ENCODE measurements at regions not wholly inside any gene's neighbourhood (a gene's known extent, or its start where the extent isn't known, plus 50 kb on each side); places are given as distances from the start of the nearest gene placed in this dataset.
A peak's percentile ranks its signal among the peaks of the same experiment; 100 is the strongest.

DNA sequence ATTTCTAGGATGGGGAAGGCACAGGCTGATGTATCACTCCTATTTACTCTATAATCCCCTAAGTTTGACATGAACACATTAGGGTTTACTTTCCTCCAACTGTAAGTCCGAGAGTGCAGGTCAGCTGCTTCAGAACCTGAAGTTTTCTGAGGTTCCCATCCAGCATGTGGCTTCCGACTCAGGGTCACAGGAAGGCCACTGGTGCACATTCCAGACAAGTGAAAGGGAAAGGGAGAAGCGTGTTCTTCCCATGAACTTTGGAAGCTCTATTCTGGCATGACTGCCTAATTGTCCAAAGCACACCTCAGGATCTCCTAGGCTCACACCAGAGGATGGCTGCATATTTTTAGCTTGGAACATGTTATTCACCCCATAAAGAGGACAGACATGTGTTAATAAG, 602.6 kb downstream of the SEMA5A start:
- DNase-seq: no peak

DNA sequence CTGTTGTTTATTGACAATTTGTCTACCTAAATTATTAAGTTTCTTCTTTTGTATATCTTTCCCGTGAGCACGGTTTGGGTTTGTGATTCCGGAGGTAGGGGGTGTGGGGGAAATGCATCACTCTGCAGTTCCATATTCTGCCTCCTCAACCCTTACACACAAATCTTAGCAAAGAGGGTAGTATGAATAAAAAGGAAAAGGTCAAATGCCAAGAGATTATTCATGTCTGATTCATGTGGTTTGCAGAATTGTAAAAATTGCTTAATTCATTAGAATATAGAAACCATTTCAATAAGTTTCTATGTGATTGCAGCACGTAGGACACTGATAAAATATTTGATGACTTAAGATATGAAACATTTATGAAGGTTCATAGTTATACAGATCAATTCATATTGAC, 601.9 kb downstream of the SEMA5A start:
- DNase-seq: no peak

DNA sequence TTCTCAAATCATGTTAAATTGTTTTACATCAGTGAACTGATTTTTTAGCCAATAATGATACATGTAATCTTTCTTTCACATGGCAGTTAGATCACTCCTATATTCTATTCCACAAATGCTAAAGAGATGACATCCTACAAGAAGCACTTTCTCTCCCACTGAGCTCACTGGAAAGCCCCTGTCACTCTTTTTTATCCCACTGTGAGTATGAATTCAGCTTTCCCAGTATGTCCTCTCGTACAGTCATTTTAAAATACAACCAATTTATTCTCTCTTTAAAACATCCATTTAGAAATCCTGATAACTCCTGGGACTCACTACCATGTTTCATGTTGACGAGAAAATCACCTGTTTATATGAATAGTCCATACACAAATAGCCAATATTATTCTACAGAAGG, 599.9 kb downstream of the SEMA5A start:
- DNase-seq: no peak

DNA sequence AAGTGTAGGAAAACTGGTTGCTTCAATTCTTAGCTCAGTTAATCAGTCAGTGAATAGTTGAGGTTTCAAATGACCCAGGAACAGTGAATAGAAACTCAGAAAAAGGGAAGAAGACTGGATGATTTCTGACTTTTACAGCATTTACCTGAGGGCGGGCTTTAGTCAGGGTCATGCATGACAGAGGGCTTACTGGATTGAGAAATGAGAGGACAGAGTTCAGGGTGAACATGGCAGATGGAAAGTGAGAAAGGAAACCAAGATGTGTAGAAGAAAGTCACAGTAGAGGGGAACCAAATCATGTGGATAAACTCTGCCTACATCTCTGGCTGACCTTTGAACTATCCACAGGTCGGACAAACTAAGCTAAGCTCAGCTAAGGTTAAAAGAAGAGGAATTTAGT, 596.0 kb downstream of the SEMA5A start:
- DNase-seq: no peak

DNA sequence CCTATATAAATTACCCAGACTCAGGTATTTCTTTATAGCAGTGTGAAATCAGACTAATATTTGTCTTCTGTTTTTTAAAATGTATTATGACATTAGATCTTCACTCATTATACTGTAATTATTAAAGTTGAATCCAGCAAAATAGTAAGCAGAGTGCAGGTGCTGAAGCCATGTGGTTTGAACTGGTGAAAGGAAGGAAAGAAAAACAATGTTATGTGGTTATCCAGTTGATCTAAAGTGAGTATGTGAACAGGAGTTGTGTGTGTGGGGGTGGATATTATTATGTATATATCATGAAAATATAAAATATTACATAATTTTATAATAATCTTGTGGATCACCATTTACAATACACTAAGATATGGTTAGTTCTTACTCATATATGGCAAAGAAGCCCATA, 593.7 kb downstream of the SEMA5A start:
- no peak for DNase-seq

DNA sequence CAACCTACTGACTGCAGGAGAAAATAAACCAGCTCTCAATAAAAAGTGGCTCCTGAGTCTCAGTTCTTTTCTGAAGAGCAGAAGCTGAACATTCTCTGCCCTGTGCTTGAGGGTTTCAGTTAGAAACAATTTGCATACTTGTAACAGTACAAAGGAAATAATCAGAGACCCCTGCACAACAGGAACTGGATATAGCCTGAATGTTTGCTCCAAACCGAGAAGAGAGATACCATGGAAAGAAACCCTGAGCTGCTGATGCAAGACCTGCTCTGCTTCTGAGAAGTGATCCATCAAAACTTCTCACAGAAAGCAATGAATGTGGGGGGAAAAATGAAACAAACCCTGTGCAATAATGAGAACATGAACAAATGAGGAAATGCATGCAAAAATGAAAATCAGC, 592.9 kb downstream of the SEMA5A start:
- no peak for DNase-seq

- DNase-seq: no peak
Observed at GRCh38 chr5:8953911-8954438, 591.9 kb downstream of the SEMA5A start.

GRCh38 chr5:8954801-8955200, 591.1 kb downstream of the SEMA5A start:
- peak; percentile 2 to 33 for DNase-seq

DNA sequence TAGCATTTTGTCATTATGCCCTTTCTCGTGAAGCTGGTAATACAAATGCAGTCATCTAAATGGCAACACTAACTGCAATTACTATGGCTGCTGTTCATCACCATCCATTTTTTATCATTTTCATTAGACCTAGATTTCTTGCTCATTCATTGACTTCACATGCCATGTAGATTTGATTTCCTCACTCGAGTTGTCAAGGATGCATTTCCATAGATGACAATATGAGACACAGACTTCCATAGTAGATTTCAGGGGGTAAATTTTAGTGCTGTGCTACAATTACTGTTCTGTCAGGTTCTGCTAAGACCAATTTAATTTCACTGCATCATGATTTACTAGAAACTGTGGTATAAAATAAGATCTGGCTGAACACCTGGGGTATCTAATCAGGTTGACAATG, 589.2 kb downstream of the SEMA5A start:
- DNase-seq: no peak

- no peak for DNase-seq
Observed at GRCh38 chr5:8958602-8959001, 587.3 kb downstream of the SEMA5A start.

GRCh38 chr5:8961219-8961618, 584.7 kb downstream of the SEMA5A start:
- DNase-seq: no peak

DNA sequence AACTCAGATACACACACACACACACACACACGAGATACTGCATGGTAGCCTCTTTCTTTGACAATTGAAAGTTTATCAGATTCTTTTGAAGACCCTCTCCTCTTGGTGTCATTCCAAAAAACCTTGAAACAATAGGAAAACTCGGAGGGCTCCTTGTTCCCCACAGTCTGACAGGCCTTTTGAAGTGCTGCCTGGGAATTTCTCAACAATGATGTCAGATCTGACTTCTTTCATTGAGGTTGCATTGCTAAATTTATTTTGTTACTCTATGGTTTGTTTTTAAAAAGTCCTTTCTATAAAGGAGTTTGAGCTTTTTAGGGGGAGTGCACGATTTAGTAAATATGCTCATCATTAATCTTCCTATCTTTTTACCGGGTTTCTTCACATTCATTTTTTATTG, 583.9 kb downstream of the SEMA5A start:
- DNase-seq: no peak

DNA sequence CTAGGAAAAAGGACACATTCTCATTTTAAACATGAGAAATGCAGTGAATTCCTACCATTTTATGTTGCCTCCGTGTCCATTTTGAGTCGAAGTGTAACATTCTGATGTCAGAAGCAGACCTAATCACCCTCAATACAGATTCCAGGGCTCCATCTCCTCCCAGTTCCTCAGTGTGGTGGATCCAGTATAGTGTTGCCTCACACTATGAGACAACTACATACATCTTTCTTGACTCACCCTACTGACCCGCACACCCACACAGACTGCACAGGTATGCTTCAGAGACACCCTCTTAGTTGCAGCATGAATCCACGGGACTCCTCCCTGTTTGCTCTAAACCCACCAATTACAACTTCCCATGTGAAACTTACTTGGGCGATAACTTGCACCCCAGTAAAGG, 564.9 kb downstream of the SEMA5A start:
- DNase-seq: no peak

GRCh38 chr5:8981496-8981895, 564.4 kb downstream of the SEMA5A start:
- DNase-seq: no peak

GRCh38 chr5:8984386-8984785, 561.5 kb downstream of the SEMA5A start:
- no peak for DNase-seq
